HG03565 (cell line): ENCODE measurements at regions not wholly inside any gene's neighbourhood (a gene's known extent, or its start where the extent isn't known, plus 50 kb on each side); places are given as distances from the start of the nearest gene placed in this dataset.
"Not testable (repeated sequence)": the region's sequence is repeated elsewhere in the genome, so short reads cannot be mapped to it uniquely, and the experiment has no call there.

ENCODE experiments used
- ATAC-seq: cut with Tn5 transposase; IDR thresholded peaks from one replicate; pipeline ENCODE4 v1.9.1; 2021; ENCODE audit warnings: mild to moderate bottlenecking, moderate library complexity; ENCODE audit not compliant: unreplicated experiment

- not testable (repeated sequence) for ATAC-seq
Measured at GRCh38 chr9:95680306-95680705, 163.5 kb upstream of the PTCH1 start.

GRCh38 chr9:95679874-95680273 is 163.1 kb upstream of the PTCH1 start:
- ATAC-seq, result no peak

- no peak for ATAC-seq
Measured at GRCh38 chr9:95678759-95679158, 162.0 kb upstream of the PTCH1 start.

- no peak for ATAC-seq
Measured at GRCh38 chr9:95670122-95670521, 153.4 kb upstream of the PTCH1 start.

GRCh38 chr9:95669253-95669652 is 152.5 kb upstream of the PTCH1 start:
- ATAC-seq, result no peak

- no peak for ATAC-seq
Measured at GRCh38 chr9:95667789-95668188, 151.0 kb upstream of the PTCH1 start.

GRCh38 chr9:95666785-95667155 is 150.0 kb upstream of the PTCH1 start:
- no peak for ATAC-seq

- no peak for ATAC-seq
Measured at GRCh38 chr9:95666096-95666784, 149.5 kb upstream of the PTCH1 start.

GRCh38 chr9:95653246-95653645 is 136.5 kb upstream of the PTCH1 start:
- no peak for ATAC-seq

GRCh38 chr9:95650720-95651119 is 133.9 kb upstream of the PTCH1 start:
- ATAC-seq, result no peak

- no peak for ATAC-seq
Measured at GRCh38 chr9:95649801-95650213, 133.0 kb upstream of the PTCH1 start.

- ATAC-seq, result no peak
Measured at GRCh38 chr9:95648225-95648624, 131.5 kb upstream of the PTCH1 start.

- no peak for ATAC-seq
Measured at GRCh38 chr9:95645992-95646391, 129.2 kb upstream of the PTCH1 start.

GRCh38 chr9:95645579-95645978 is 128.8 kb upstream of the PTCH1 start:
- no peak for ATAC-seq

GRCh38 chr9:95644377-95644776 is 127.6 kb upstream of the PTCH1 start:
- no peak for ATAC-seq

- ATAC-seq, result no peak
Measured at GRCh38 chr9:95643619-95644018, 126.8 kb upstream of the PTCH1 start.

GRCh38 chr9:95642189-95642588 is 125.4 kb upstream of the PTCH1 start:
- no peak for ATAC-seq

GRCh38 chr9:95641586-95641985 is 124.8 kb upstream of the PTCH1 start:
- no peak for ATAC-seq

GRCh38 chr9:95640336-95640735 is 123.6 kb upstream of the PTCH1 start:
- ATAC-seq, result no peak

- no peak for ATAC-seq
Measured at GRCh38 chr9:95635986-95636671, 119.4 kb upstream of the PTCH1 start.

- ATAC-seq, result no peak
Measured at GRCh38 chr9:95634536-95634935, 117.8 kb upstream of the PTCH1 start.

- ATAC-seq, result no peak
Measured at GRCh38 chr9:95634114-95634513, 117.3 kb upstream of the PTCH1 start.

- ATAC-seq, result no peak
Measured at GRCh38 chr9:95629585-95629984, 112.8 kb upstream of the PTCH1 start.
